ENCODE measurements at regions not wholly inside any gene's neighbourhood (a gene's known extent, or its start where the extent isn't known, plus 50 kb on each side); places are given as distances from the start of the nearest gene placed in this dataset.

GRCh38 chr3:148605521-148605920 is 92.2 kb upstream of the AGTR1 start:
- DNase-seq, result no peak

GRCh38 chr3:148606979-148607378 is 90.7 kb upstream of the AGTR1 start:
- DNase-seq, result no peak

- no peak for DNase-seq
These were observed 90.2 kb upstream of the AGTR1 start for GRCh38 chr3:148607491-148607890.

GRCh38 chr3:148612278-148612677 is 85.4 kb upstream of the AGTR1 start:
- DNase-seq, result no peak

GRCh38 chr3:148615382-148615781 is 82.3 kb upstream of the AGTR1 start:
- no peak for DNase-seq

- no peak for DNase-seq
These were observed 72.5 kb upstream of the AGTR1 start for GRCh38 chr3:148625095-148625736.

GRCh38 chr3:148625991-148626390 is 71.7 kb upstream of the AGTR1 start:
- no peak for DNase-seq

- DNase-seq, result no peak
These were observed 68.7 kb upstream of the AGTR1 start for GRCh38 chr3:148629006-148629405.

- no peak for DNase-seq
These were observed 66.4 kb upstream of the AGTR1 start for GRCh38 chr3:148631124-148631903.

GRCh38 chr3:148641722-148642121 is 56.0 kb upstream of the AGTR1 start:
- no peak for DNase-seq

- no peak for DNase-seq
These were observed 55.5 kb upstream of the AGTR1 start for GRCh38 chr3:148642214-148642613.

- peak in 1 of 2 donors; percentile 7 for DNase-seq
These were observed 55.1 kb upstream of the AGTR1 start for GRCh38 chr3:148642616-148643015.

GRCh38 chr3:148643389-148643840 is 54.3 kb upstream of the AGTR1 start:
- DNase-seq, result no peak

- DNase-seq, result no peak
These were observed 51.5 kb upstream of the AGTR1 start for GRCh38 chr3:148646126-148646665.
